ENCODE measurements at regions not wholly inside any gene's neighbourhood (a gene's known extent, or its start where the extent isn't known, plus 50 kb on each side); places are given as distances from the start of the nearest gene placed in this dataset.

DNA sequence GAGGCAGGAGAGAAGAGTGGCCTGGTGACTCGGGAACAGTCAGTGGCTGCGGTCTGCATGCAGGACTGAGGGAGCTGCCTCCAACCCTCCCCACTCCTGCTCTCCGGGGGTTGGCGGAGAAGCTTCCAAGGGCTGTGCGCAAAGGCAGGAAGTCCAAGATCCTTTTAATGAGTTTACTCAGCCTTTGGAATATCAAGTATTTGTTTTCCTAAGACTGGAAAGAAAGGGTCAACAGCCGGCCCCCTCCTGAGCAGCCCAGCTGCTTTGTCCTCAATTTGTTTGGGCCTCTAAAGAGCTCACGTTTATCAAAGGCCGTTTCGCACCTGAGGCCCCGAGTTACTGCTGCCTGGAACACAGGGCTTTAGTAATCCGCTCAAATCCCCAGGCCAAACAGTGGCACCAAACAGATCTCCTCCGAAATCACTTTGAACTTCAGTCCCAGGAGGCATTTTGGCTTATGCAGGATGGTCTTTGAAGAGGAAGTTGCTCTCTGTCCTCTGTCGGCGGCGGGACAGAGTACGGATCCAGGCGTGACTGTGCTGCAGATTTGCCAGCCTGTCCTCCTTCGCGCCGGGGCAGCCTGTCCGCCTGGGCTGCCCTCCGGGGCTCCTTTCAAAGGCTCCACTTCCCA is 117.2 kb upstream of the FZD10 start (continued):
- TF ChIP-seq SUZ12 (IDR thresholded peaks at IDR 0.05; ENCODE audit: low read length) (peak; percentile 28; the same call in 1 of the 2 replicates), TAF1 (IDR thresholded peaks at IDR 0.05; ENCODE audit: low read depth, low read length) (no peak), CTBP2 (IDR thresholded peaks at IDR 0.05; ENCODE audit: borderline replicate concordance, insufficient read depth, insufficient read length, low read length) (no peak), TAF7 (optimal IDR thresholded peaks at IDR 0.05; ENCODE audit: borderline replicate concordance, low read depth, low read length) (no peak), GTF2F1 (IDR thresholded peaks at IDR 0.05; ENCODE audit: borderline replicate concordance, low read depth, low read length) (no peak), EZH2 (IDR thresholded peaks at IDR 0.05; ENCODE audit: low read depth, low read length, severe bottlenecking) (peak; percentile 59), GABPA (IDR thresholded peaks at IDR 0.05; ENCODE audit: borderline replicate concordance, insufficient read depth, low read length) (0 out of 2 replicates have a peak, but pooled peaks have one; percentile 29), HDAC2 (IDR thresholded peaks at IDR 0.05; ENCODE audit: borderline replicate concordance in 1 of 2, low read depth in 2 of 2, low read length in 2 of 2) (0 out of 4 replicates have a peak, but pooled peaks of 1 of the 2 experiments have one; percentile 33), RFX5 (IDR thresholded peaks at IDR 0.05; ENCODE audit: borderline replicate concordance, low read depth, low read length) (no peak), NANOG (IDR thresholded peaks at IDR 0.05; ENCODE audit: insufficient read depth, low read depth, low read length, poor library complexity, severe bottlenecking) (peak; percentile 3), CEBPB (IDR thresholded peaks at IDR 0.05; ENCODE audit: low read depth, low read length) (no peak), BRCA1 (IDR thresholded peaks at IDR 0.05; ENCODE audit: low read depth, low read length) (no peak), KDM4A (IDR thresholded peaks at IDR 0.05; ENCODE audit: low read depth, low read length, severe bottlenecking) (peak; percentile 16), KDM1A (IDR thresholded peaks at IDR 0.05; ENCODE audit: borderline replicate concordance, low read length) (0 out of 2 replicates have a peak, but pooled peaks have one; percentile 63), CREB1 (IDR thresholded peaks at IDR 0.05) (no peak), CHD2 (IDR thresholded peaks at IDR 0.05; ENCODE audit: low read length) (no peak), YY1 (IDR thresholded peaks at IDR 0.05; ENCODE audit: low read depth, low read length) (no peak), SIN3A (conservative IDR thresholded peaks at IDR 0.05 in 1 of 2, IDR thresholded peaks at IDR 0.05 in 1 of 2; ENCODE audit: low read depth in 1 of 2, low read length in 2 of 2) (no peak; a peak in 1 of 4 replicates), RNF2 (IDR thresholded peaks at IDR 0.05; ENCODE audit: borderline replicate concordance, low read depth, low read length, missing control alignments, poor library complexity, severe bottlenecking) (no peak)
- TF ChIP-seq, protein P1, sequence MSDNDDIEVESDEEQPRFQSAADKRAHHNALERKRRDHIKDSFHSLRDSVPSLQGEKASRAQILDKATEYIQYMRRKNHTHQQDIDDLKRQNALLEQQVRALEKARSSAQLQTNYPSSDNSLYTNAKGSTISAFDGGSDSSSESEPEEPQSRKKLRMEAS (IDR thresholded peaks at IDR 0.05): peak; percentile 23; the same call in 1 of the 2 replicates

Measured in H1 (cell line).